GM20000 (cell line): ENCODE measurements at regions not wholly inside any gene's neighbourhood (a gene's known extent, or its start where the extent isn't known, plus 50 kb on each side); places are given as distances from the start of the nearest gene placed in this dataset.

Source experiments
- DNase-seq: peaks from one replicate; pipeline ENCODE4 v3.0.0; 2012; ENCODE audit warnings: low spot score
- TF ChIP-seq, protein P1 (sequence below): IDR thresholded peaks from 2 replicates; pipeline ENCODE4 v1.5.1; 2012; ENCODE audit warnings: mild to moderate bottlenecking, control low read depth; ENCODE audit errors: extremely low read depth, missing control alignments

DNA sequence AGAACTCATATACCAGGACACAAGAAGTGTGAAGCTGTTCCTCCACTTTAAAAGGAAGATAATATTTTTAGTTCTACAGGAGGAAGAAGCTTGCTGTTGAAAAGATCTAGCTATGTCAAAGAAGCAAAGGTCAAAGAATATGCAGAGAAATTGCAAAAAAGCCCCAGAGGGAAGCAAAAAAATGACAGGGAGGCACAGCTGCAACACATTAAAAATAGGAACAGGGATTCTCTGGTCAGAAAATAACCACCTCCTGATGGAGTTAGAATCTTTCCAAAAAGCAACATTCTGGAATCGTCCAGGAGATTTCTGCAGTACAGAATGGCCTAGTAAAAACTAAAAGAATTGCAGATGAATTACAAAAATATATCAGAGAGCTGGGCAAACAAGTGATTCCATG, 238.9 kb upstream of the PRMT6 start:
- TF ChIP-seq, protein P1, sequence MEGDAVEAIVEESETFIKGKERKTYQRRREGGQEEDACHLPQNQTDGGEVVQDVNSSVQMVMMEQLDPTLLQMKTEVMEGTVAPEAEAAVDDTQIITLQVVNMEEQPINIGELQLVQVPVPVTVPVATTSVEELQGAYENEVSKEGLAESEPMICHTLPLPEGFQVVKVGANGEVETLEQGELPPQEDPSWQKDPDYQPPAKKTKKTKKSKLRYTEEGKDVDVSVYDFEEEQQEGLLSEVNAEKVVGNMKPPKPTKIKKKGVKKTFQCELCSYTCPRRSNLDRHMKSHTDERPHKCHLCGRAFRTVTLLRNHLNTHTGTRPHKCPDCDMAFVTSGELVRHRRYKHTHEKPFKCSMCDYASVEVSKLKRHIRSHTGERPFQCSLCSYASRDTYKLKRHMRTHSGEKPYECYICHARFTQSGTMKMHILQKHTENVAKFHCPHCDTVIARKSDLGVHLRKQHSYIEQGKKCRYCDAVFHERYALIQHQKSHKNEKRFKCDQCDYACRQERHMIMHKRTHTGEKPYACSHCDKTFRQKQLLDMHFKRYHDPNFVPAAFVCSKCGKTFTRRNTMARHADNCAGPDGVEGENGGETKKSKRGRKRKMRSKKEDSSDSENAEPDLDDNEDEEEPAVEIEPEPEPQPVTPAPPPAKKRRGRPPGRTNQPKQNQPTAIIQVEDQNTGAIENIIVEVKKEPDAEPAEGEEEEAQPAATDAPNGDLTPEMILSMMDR: no peak
- no peak for DNase-seq

DNA sequence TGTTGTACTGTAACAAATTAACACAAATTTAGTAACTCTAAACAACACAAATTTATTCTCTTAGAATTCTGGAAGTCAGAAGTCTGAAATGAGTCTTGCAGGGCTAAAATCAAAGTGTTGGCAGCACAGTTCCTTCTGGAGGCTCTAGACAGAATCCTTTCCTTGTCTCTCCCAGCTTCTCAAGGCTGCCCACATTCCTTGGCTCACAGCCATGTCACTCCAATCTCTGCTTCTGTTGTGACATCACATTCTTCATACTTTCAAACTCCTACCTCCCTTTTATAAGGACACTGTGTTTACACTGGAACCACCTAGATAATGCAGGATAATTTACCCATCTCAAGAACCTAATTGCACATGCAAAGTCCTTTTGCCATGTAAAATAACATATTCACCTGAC, 225.0 kb upstream of the PRMT6 start:
- DNase-seq: no peak
- TF ChIP-seq, protein P1: no peak

DNA sequence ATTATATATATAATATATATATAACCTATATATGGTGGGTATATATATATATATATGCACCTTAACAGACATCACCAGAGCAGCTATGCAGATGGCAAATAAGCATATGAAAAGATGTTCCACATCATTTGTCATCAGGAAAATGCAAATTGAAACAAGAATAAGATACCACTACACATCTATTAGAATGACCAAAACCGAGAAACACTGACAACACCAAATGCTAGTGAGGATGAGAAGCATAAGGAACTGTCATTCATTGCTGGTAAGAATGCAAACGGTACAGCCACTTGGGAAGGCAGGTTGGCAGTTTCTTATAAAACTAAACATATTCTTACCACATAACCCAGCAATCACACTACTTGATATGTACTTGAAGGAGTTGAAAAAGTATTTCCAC, 219.8 kb upstream of the PRMT6 start:
- no peak for DNase-seq
- TF ChIP-seq, protein P1: no peak

DNA sequence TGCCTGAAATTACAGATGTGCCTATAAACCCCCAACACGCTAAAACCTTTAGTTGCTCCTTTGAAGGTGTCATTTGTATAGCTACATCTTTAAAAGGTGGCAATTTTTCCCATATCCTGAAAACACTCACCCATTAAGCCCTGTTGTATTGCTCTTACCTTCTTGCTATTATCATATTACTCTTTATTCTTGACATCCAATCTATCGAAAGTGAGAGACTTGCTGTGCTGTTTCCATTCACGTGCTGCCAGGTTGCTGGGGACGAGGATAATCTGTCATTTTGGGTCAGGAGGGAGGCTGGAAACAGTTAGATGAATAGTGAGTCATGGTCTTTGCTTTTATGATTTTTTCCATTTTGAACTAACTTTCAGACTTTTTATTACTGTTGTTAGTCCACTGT, 213.0 kb upstream of the PRMT6 start:
- DNase-seq: no peak
- TF ChIP-seq, protein P1: no peak

DNA sequence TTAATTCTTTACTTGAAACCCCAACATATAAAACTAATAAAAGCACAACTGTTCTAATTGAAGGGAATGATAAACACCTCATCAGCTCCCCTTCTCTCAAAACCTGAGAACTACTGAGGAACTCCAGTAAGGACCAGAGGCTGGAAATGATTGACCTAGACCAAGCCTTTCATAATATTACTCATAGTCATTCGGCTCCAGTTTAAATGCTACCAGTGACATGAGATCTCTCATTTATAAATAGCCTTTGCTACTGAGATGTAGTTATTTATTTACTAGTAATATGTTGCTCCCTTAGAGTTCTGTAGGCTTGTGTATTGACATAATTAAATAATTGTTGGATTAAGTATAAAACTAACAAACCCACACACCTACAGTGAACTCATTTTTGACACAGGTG, 209.8 kb upstream of the PRMT6 start:
- TF ChIP-seq, protein P1: no peak
- no peak for DNase-seq

DNA sequence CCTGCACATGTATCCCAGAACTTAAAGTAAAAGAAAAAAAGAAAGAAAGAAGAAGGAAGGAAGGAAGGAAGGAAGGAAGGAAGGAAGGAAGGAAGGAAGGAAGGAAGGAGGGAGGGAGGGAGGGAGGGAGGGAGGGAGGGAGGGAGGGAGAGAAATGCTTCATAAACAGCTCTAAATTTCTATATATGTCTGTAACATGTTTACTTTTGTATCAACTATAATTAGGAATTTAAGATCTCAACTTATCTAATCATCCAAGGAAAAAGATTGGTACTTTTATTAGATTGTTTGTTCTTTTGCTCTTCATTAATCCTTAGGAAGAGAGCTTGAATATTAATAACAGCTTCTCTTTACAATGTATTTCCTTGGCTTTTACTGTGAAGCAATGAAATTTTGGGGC, 195.4 kb upstream of the PRMT6 start:
- TF ChIP-seq, protein P1: no peak
- no peak for DNase-seq

DNA sequence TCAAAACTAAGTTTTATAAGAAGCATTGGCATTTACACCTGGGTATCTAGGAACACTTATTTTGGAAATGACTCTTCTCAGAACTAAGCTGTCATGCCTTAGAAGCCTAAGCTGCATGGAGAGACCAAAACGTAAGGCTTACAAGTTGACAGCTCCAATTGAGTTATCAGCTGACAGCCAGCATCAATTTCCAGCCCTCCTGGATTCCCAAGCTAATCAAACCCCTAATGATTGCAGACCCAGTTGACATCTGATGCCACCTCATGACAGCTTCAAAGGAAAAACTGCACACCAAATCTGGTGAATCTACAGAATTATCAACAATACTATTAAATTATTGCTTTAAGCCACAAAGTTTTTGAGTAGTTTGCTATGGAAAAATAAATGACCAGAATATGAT, 187.6 kb upstream of the PRMT6 start:
- TF ChIP-seq, protein P1: no peak
- no peak for DNase-seq
